Activated CD4-positive, alpha-beta T cell treated with anti-CD3 and anti-CD28 coated beads, Interleukin-2, amount 10 ng/mL, durations not matched to agents 24 days and 14 days (primary cell): ENCODE measurements at regions not wholly inside any gene's neighbourhood (a gene's known extent, or its start where the extent isn't known, plus 50 kb on each side); places are given as distances from the start of the nearest gene placed in this dataset.
"Not testable (repeated sequence)": the region's sequence is repeated elsewhere in the genome, so short reads cannot be mapped to it uniquely, and the experiment has no call there.

Experiments used
- DNase-seq: peaks from one replicate; pipeline ENCODE4 v3.0.0; 2022
- H3K27ac Mint-ChIP-seq: one replicate; pipeline ENCODE4 v1.8.0; 2022; ENCODE audit warnings: mild to moderate bottlenecking, mixed read lengths
- H3K27me3 Mint-ChIP-seq: one replicate; pipeline ENCODE4 v1.8.0; 2022; ENCODE audit warnings: mixed read lengths
- H3K36me3 Mint-ChIP-seq: one replicate; pipeline ENCODE4 v1.8.0; 2022; ENCODE audit warnings: low read depth, mild to moderate bottlenecking, mixed read lengths
- H3K4me1 Mint-ChIP-seq: one replicate; pipeline ENCODE4 v1.8.0; 2021; ENCODE audit warnings: mixed read lengths
- H3K4me3 Mint-ChIP-seq: one replicate; pipeline ENCODE4 v1.8.0; 2022; ENCODE audit warnings: mild to moderate bottlenecking, moderate library complexity, mixed read lengths
- H3K9me3 Mint-ChIP-seq: one replicate; pipeline ENCODE4 v1.8.0; 2021; ENCODE audit warnings: mixed read lengths
- intact Hi-C: fragments of 100-400 bp; cut with micrococcal nuclease; formaldehyde crosslinking; loops from one replicate; pipeline ENCODE4 v1.15.1; 2023

DNA sequence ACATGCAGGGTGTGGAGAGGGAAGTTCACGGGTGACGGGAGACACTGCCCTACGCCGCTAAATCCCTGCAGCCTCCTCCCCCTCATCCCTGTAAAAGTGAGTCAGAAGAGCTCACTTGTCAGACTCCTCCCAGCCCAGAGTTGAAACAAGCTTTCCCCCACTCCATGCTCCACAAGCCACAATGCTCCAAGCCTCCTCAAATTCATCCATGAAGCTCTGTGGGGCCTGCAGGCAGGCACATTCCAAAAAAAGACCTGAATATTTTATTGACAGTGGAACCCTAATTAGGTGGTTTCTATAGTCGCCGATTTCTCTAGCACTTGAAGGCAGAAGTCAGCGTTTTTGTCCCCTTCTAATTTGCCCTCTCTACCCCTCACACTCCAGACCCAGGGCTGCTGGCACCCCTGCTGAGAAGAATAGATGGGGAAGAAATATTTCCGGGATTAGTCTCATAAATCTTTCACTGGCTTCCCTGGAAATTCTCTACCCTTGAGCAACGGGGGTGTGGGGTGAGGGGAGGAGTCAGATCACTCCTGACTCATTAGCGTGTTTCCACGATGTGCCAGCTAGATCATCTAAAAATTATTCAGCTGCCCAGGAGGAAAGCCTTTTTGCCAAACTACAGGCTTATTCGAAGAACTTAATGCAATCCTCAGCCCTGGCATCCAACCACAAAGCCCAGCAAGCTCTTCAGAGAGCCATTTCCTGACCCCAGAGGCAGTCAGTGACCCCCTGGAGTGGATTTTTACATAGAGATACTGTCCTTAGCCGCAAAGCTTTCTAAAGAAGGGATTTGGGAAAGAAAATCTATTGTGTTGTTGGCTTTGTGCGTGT lies 97.1 kb downstream of the ENC1 start:
- Mint-ChIP-seq H3K27ac (no peak overlapping the region), H3K4me3 (no peak overlapping the region), H3K27me3 (peaks cover 9% of the 10 kb centered on the region), H3K9me3 (no peaks in the 10 kb centered on the region), H3K36me3 (no peaks in the 10 kb centered on the region), H3K4me1 (no peaks in the 10 kb centered on the region)
- DNase-seq: no peak
- intact Hi-C loops: no loop called here

DNA sequence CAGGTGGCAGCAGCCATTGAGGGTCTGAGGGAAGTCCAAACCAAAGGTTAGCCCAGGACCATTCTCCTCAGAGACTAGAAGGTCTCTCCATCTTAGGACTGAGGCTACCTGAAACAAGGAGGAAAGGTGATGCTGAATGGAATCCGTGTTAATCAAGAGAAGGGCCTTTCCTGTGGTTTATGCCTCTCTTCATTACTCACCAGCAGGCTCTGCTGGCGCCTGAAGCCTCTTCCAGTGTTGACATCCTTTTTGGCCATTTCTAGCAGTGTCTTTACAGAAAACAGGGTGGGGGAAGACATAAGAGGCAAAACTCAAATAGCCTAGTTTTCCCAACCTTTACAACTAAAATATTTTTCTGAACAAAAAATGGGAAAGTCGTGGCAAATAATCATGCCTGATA lies 98.0 kb downstream of the ENC1 start:
- no peak for DNase-seq
- no peaks in the 10 kb centered on the region for H3K36me3 Mint-ChIP-seq
- peaks cover 12% of the 10 kb centered on the region for H3K27me3 Mint-ChIP-seq
- no peak overlapping the region for H3K4me3 Mint-ChIP-seq
- H3K9me3 Mint-ChIP-seq: no peaks in the 10 kb centered on the region
- no peak overlapping the region for H3K27ac Mint-ChIP-seq
- no peaks in the 10 kb centered on the region for H3K4me1 Mint-ChIP-seq
- intact Hi-C loops: no loop called here

DNA sequence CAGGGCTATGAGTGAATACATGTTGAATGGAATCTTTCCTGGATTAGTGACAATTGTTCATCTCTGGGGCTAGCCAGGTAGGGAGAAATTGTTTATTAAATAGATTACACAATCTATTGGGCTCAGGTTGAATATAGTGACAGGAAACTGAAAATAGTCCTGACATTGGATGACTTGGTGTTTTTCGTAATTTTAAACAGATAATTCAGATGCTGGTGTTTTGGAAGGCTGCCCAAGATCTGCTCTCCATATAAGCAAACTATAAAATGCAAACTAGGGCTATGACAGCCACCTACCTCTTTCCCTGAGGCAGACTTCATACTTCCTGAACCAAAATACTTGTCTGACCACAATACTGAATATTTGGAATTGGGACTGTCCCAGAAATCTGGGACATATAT lies 99.1 kb downstream of the ENC1 start:
- DNase-seq: no peak
- Mint-ChIP-seq H3K27me3 (peaks cover 12% of the 10 kb centered on the region), H3K36me3 (no peaks in the 10 kb centered on the region), H3K4me1 (no peaks in the 10 kb centered on the region), H3K27ac (no peak overlapping the region), H3K4me3 (no peak overlapping the region), H3K9me3 (no peaks in the 10 kb centered on the region)
- intact Hi-C loops: no loop called here

DNA sequence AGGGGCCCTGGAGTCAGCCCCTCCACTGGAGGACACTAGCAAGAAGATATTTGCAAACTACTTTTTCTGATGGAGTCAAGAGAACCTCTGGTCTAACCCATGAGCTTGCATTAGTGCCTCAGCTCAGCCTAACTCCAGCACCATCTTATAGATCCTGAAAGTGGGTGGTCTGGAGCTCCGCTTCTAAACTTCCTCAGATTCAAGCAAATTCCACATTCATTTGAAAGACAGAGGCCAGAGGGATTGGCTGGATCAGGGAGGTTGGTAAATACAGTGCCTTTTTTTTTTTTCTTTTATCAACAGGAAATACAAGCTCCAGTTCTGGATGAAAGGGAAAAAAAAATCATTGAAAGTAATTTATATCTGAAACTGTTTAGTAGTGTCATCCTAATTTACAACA lies 99.9 kb downstream of the ENC1 start:
- no peak overlapping the region for H3K4me3 Mint-ChIP-seq
- H3K4me1 Mint-ChIP-seq: no peaks in the 10 kb centered on the region
- intact Hi-C loops: no loop called here
- H3K27me3 Mint-ChIP-seq: peaks cover 12% of the 10 kb centered on the region
- no peak overlapping the region for H3K27ac Mint-ChIP-seq
- H3K36me3 Mint-ChIP-seq: no peaks in the 10 kb centered on the region
- DNase-seq: no peak
- H3K9me3 Mint-ChIP-seq: no peaks in the 10 kb centered on the region

DNA sequence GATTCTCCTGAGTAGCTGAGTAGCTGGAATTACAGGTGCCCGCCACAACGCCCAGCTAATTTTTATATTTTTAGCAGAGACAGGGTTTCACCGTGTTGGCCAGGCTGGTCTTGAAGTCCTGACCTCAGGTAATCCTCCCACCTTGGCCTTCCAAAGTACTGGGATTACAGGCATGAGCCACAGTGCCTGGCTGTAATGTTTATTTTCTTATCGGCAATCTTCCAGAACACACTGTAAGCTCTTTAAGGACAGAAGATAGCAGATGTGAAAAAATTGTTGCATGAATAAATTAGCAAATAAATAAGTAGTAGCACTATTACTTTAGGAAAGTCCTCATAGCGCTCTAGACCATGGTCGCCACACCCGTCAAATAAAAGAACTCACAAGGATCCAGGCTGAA lies 100.5 kb downstream of the ENC1 start:
- Mint-ChIP-seq H3K4me1 (no peaks in the 10 kb centered on the region), H3K27me3 (peaks cover 12% of the 10 kb centered on the region), H3K9me3 (no peaks in the 10 kb centered on the region), H3K4me3 (no peak overlapping the region), H3K36me3 (no peaks in the 10 kb centered on the region), H3K27ac (no peak overlapping the region)
- DNase-seq: no peak
- intact Hi-C loops: no loop called here

DNA sequence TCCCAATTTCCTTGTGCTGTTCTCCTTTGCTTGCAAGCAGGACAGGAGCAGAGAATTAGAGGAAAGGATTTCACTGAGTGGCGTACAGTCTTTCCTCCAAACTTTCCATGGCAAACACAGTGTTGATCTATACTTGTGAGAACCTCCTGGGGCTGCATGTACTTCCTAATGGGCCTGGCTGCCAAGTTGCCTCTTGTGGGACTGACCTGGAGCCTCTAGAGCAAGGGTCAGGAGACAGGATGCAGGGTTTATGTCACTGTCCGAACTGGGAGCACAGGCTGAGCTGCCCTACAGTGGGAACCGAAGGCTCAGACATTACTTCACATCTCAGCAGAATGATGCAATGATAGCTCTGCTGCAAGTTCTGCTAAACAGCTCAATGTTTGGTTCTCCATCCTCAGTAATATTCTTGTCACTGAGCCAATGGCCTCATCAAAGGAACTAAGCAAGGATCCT lies 102.3 kb downstream of the ENC1 start:
- Mint-ChIP-seq H3K27me3 (peaks cover 14% of the 10 kb centered on the region), H3K27ac (no peak overlapping the region), H3K4me3 (no peak overlapping the region), H3K9me3 (peaks cover 11% of the 10 kb centered on the region), H3K4me1 (no peaks in the 10 kb centered on the region), H3K36me3 (no peaks in the 10 kb centered on the region)
- intact Hi-C loops: no loop called here
- no peak for DNase-seq

DNA sequence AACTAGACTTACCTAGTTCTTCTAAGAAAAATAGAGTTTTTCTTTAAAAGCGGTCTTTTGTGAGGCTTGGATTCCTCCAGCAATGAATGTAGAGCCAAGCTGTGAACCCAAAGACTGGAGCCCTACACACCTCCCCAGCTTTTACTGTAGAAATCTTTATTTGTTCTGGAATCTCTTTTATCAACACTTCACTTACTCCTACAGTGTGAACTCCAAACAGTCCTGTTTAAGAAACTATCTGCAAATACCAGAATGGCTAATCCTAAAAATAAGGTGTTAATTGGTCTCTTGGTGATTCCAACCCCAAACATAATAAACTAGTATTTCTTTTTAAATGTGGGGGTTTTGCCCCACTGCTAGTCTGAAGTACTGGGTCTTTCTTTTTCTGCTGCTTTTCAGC lies 103.9 kb downstream of the ENC1 start:
- H3K4me1 Mint-ChIP-seq: no peaks in the 10 kb centered on the region
- no peak for DNase-seq
- peaks cover 15% of the 10 kb centered on the region for H3K9me3 Mint-ChIP-seq
- peaks cover 12% of the 10 kb centered on the region for H3K27me3 Mint-ChIP-seq
- intact Hi-C loops: no loop called here
- H3K36me3 Mint-ChIP-seq: no peaks in the 10 kb centered on the region
- no peak overlapping the region for H3K4me3 Mint-ChIP-seq
- no peak overlapping the region for H3K27ac Mint-ChIP-seq

DNA sequence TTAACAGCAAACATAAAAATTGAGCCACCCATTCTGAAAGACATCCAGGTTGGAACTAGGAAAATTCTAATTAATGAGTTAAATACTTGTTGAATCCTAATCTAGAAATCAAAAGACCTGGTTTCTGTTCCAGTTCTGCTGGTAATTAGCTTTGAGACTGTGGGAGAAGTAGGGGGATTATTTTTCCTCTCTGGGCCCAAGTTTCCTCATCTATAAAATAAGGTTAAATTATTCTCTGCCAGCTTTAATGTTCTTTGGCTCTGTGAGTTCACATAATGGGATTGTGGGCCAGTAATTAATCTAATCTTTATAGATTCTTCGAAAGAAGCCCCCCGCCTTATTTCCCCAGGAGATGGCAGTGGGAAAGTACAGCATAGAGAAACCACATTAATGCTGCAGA lies 104.6 kb downstream of the ENC1 start:
- H3K27ac Mint-ChIP-seq: no peak overlapping the region
- H3K36me3 Mint-ChIP-seq: no peaks in the 10 kb centered on the region
- DNase-seq: no peak
- peaks cover 10% of the 10 kb centered on the region for H3K27me3 Mint-ChIP-seq
- no peaks in the 10 kb centered on the region for H3K4me1 Mint-ChIP-seq
- H3K9me3 Mint-ChIP-seq: peaks cover 15% of the 10 kb centered on the region
- intact Hi-C loops: no loop called here
- H3K4me3 Mint-ChIP-seq: no peak overlapping the region

DNA sequence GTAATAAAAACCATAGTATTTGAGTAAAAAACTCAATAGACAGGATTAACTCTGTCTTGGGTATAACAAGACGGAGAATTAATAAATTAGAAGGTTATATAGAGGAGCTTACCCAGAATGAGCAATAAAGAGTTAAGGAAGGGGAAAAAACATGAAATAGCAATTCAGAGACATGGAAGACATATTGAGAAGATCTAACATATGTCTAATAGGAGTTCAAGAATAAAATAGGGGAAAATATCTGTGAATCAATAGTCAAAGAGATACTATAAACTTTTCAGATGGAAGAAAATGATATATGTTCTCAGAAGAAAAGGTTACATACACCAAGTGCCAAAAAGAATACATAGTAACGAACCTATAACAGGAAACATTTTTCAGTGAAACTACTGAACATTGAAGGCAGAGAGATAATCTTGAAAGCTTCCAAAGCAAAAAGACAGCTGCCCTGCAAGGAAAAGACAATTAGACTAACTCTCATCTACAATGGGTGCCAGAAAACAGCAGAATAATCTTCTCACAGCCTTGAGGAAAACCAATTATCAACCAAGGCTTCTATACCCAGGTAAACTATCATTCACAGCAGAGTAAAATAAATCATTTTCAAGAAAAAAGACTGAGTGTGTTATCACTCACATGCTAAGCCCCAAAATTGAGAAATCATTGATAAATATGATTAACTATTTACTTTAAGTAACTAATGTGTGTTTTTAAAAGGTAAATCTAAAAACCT lies 106.0 kb downstream of the ENC1 start:
- intact Hi-C loops: no loop called here
- H3K4me3 Mint-ChIP-seq: no peak overlapping the region
- DNase-seq: no peak
- peaks cover 10% of the 10 kb centered on the region for H3K27me3 Mint-ChIP-seq
- H3K27ac Mint-ChIP-seq: no peak overlapping the region
- H3K36me3 Mint-ChIP-seq: no peaks in the 10 kb centered on the region
- peaks cover 15% of the 10 kb centered on the region for H3K9me3 Mint-ChIP-seq
- H3K4me1 Mint-ChIP-seq: no peaks in the 10 kb centered on the region

DNA sequence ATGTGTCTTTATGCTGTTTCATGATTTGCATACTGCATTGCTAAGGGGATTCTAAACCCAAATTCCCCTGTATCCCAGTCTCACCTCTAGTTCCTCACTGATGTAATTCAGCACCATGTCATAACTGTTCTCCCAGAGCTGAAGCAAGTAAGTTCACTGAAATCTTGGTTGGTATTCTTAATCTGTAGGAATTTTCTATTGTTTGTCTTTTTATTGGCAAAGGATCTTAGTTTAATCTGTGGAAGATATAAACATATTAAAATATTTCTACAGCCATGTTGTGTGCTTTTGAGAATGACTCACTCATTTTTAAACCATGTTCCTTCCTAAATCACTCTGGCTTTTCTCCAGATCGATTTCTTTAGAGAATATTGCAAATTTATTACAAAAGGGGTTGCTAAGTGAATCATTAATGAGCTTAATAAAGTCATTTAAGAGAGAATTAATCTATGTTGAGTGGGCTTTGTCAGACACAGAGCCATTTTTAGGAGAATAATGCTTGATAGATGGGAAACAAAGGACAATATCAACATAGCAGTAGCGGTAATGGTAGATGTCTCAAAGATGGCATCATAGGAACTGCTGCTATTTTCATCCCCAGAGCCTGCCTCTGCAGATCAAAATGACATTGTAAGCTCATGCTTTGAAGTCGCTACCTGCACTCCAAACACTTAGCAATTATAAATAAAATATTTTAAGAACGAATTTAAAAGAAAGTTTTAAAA lies 110.0 kb downstream of the ENC1 start:
- intact Hi-C loops: no loop called here
- Mint-ChIP-seq H3K4me3 (no peak overlapping the region), H3K9me3 (peaks cover 15% of the 10 kb centered on the region), H3K27me3 (peaks cover 4% of the 10 kb centered on the region), H3K4me1 (no peaks in the 10 kb centered on the region), H3K36me3 (no peaks in the 10 kb centered on the region), H3K27ac (no peak overlapping the region)
- no peak for DNase-seq

DNA sequence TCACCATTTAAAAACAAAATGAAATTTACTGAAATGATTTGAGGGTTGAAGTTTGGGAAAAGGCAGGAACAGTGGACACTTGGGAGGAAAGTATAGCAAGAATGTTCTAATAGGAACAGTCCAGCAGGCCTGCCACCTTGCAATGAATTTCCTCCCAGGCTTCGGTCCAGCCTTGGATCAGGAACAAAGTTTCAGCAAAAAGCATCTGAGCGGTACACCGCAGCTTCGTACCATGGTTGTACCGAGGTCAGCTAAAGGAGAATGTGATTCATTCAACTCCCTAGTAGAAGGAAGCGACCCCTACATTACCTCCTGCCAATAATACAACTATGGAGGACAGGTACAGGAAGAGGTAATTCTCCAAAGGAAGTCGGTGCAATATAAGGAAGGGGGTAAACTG lies 111.4 kb downstream of the ENC1 start:
- DNase-seq: no peak
- Mint-ChIP-seq H3K36me3 (no peaks in the 10 kb centered on the region), H3K9me3 (peaks cover 17% of the 10 kb centered on the region), H3K27ac (no peak overlapping the region), H3K4me3 (no peak overlapping the region), H3K4me1 (no peaks in the 10 kb centered on the region), H3K27me3 (peaks cover 4% of the 10 kb centered on the region)
- intact Hi-C loops: no loop called here

DNA sequence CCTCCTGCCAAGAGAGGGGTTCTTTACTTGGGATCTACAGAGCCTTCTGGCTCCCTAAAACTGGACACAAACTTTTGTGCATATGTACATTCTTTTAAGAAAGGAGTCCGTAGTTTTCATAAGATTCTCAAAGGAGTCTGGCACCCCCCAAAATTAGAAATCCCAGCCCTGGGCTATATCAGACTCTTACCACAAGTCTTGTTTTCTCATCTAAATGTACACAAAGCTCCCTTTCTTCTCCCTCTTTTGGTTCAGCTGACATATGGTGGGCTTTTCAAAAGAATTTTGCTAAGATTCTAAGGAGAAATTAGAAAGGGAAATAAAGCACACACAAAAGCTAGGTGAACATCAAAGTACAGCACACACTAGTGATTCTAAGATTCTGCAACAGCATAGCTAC lies 114.4 kb downstream of the ENC1 start:
- Mint-ChIP-seq H3K27me3 (no peaks in the 10 kb centered on the region), H3K4me3 (no peak overlapping the region), H3K36me3 (no peaks in the 10 kb centered on the region), H3K27ac (no peak overlapping the region), H3K9me3 (peaks cover 17% of the 10 kb centered on the region), H3K4me1 (no peaks in the 10 kb centered on the region)
- intact Hi-C loops: no loop called here
- DNase-seq: no peak

DNA sequence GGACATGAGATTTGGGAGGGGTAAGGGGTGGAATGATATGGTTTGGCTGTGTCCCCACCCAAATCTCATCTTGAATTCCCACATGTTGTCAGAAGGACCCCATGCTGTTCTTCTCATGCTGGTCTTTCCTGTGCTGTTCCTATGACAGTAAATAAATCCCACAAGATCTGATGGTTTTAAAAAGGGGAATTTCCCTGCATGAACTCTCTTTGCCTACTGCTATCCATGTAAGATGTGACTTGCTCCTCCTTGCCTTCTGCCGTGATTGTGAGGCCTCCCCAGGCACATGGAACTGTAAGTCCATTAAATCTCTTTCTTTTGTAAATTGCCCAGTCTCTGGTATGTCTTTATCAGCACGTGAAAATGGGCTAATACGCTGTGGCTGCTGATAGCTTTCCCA lies 115.8 kb downstream of the ENC1 start:
- H3K27ac Mint-ChIP-seq, DNase-seq, H3K27me3 Mint-ChIP-seq, H3K4me3 Mint-ChIP-seq, H3K4me1 Mint-ChIP-seq, intact Hi-C loops, H3K36me3 Mint-ChIP-seq: not testable (repeated sequence)
- peaks cover 17% of the 10 kb centered on the region for H3K9me3 Mint-ChIP-seq

DNA sequence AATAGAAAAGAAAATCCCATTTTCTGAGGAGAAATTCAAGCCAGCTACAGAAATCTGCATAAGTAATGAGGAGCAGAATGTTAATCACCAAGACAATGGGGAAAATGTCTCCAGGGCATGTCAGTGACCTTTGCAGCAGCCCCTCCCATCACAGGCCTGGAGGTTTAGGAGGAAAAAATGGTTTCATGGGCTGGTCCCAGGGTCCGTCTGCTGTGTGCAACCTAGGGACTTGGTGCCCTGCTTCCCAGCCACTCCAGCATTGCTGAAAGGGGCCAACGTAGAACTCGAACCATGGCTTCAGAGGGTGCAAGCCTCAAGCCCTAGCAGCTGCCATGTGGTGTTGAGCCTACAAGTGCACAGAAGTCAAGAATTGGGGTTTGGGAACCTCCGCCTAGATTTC lies 116.8 kb downstream of the ENC1 start:
- H3K27ac Mint-ChIP-seq, H3K27me3 Mint-ChIP-seq, intact Hi-C loops, DNase-seq, H3K36me3 Mint-ChIP-seq, H3K4me1 Mint-ChIP-seq, H3K4me3 Mint-ChIP-seq: not testable (repeated sequence)
- peaks cover 17% of the 10 kb centered on the region for H3K9me3 Mint-ChIP-seq
